ENCODE measurements at regions not wholly inside any gene's neighbourhood (a gene's known extent, or its start where the extent isn't known, plus 50 kb on each side); places are given as distances from the start of the nearest gene placed in this dataset.

DNA sequence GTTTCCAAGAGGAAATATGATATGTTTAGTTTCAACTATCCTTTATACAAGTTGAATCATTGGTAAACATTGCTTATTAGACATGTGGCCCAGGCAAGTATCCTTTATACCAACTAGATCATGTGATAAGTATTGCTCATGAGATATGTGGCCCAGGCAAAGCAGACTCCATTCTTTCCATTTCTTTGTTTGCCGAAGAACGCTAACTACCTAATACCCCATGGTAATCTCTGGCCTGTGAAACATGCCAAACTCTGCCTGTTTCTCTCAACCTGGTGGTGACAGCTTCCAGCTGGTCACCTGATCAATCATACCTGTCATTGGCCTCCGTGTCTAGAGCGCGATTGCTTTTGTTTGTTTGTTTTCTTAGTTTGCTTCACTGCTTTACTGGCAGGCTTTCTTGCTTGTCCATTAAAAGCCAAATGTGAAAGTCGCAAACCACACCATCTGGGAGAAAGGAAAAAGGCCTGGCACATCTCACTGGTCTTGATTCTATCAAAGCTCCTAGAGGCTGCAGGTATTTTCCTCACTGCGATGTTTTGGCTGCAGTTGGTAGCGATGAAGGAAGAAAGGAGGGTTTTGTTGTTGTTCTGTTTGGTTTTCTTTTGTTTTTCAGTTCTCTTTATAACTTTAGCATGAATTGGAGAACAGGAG lies 686.2 kb downstream of the KCNJ2 start:
- peak overlapping the region; percentile 97 for H4K5ac ChIP-seq (ENCODE audit: low read depth, low read length)
- peak overlapping the region; percentile 94 for H3K4ac ChIP-seq (ENCODE audit: low read depth, low read length)
- H2BK15ac ChIP-seq (ENCODE audit: low read depth, low read length): peak overlapping the region; percentile 85; the same call in 1 of the 3 replicates
- TF ChIP-seq MXI1 (IDR thresholded peaks at IDR 0.05; ENCODE audit: borderline replicate concordance, low read depth, low read length) (no peak), RAD21 (IDR thresholded peaks at IDR 0.05; ENCODE audit: low read length) (no peak), RCOR1 (IDR thresholded peaks at IDR 0.05; ENCODE audit: insufficient replicate concordance, low read length) (peak; percentile 78), SMC3 (IDR thresholded peaks at IDR 0.05; ENCODE audit: low read depth, low read length) (no peak), MAFK (IDR thresholded peaks at IDR 0.05; ENCODE audit: low read depth, low read length) (peak; percentile 39), CEBPB (IDR thresholded peaks at IDR 0.05; ENCODE audit: low read depth, low read length) (peak; percentile 53; the same call in 1 of the 2 replicates), BHLHE40 (IDR thresholded peaks at IDR 0.05; ENCODE audit: low read depth, low read length) (peak; percentile 35; the same call in 1 of the 2 replicates)
- TF ChIP-seq, protein P1, sequence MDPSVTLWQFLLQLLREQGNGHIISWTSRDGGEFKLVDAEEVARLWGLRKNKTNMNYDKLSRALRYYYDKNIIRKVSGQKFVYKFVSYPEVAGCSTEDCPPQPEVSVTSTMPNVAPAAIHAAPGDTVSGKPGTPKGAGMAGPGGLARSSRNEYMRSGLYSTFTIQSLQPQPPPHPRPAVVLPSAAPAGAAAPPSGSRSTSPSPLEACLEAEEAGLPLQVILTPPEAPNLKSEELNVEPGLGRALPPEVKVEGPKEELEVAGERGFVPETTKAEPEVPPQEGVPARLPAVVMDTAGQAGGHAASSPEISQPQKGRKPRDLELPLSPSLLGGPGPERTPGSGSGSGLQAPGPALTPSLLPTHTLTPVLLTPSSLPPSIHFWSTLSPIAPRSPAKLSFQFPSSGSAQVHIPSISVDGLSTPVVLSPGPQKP (IDR thresholded peaks at IDR 0.05; ENCODE audit: borderline replicate concordance, low read depth, low read length): no peak
- TF ChIP-seq, protein P2, sequence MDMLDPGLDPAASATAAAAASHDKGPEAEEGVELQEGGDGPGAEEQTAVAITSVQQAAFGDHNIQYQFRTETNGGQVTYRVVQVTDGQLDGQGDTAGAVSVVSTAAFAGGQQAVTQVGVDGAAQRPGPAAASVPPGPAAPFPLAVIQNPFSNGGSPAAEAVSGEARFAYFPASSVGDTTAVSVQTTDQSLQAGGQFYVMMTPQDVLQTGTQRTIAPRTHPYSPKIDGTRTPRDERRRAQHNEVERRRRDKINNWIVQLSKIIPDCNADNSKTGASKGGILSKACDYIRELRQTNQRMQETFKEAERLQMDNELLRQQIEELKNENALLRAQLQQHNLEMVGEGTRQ (IDR thresholded peaks at IDR 0.05; ENCODE audit: low read depth, low read length): peak; percentile 88
- TF ChIP-seq, protein P3, sequence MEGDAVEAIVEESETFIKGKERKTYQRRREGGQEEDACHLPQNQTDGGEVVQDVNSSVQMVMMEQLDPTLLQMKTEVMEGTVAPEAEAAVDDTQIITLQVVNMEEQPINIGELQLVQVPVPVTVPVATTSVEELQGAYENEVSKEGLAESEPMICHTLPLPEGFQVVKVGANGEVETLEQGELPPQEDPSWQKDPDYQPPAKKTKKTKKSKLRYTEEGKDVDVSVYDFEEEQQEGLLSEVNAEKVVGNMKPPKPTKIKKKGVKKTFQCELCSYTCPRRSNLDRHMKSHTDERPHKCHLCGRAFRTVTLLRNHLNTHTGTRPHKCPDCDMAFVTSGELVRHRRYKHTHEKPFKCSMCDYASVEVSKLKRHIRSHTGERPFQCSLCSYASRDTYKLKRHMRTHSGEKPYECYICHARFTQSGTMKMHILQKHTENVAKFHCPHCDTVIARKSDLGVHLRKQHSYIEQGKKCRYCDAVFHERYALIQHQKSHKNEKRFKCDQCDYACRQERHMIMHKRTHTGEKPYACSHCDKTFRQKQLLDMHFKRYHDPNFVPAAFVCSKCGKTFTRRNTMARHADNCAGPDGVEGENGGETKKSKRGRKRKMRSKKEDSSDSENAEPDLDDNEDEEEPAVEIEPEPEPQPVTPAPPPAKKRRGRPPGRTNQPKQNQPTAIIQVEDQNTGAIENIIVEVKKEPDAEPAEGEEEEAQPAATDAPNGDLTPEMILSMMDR (conservative IDR thresholded peaks at IDR 0.05; ENCODE audit: low read depth, low read length): no peak
- no peak overlapping the region for H3K9ac ChIP-seq (ENCODE audit: low read depth, low read length)
- H3K9me1 ChIP-seq (ENCODE audit: insufficient read depth, low read length): 0 out of 2 replicates have a peak, but pooled peaks cover 2% of the 10 kb centered on the region
- no peaks in the 10 kb centered on the region for H3K79me1 ChIP-seq (ENCODE audit: low read depth in 1 of 2, low read length in 2 of 2)
- ATAC-seq (ENCODE audit: low read depth) (peak; percentile 93), DNase-seq (peak; percentile 90)
- H3K36me3 ChIP-seq (ENCODE audit: control insufficient read depth, insufficient read depth, low read length): no peaks in the 10 kb centered on the region
- dilution Hi-C loops (cut with HindIII; ENCODE audit: low sequenced_read_pairs, unreplicated experiment): no loop called here
- H2BK5ac ChIP-seq (ENCODE audit: low read depth, low read length, poor library complexity, severe bottlenecking): peak overlapping the region; percentile 96
- H3K9me3 ChIP-seq (ENCODE audit: control insufficient read depth, insufficient read depth, low read length): no peaks in the 10 kb centered on the region
- H3K4me3 ChIP-seq (ENCODE audit: insufficient read depth, low read depth, low read length): peak overlapping the region; percentile 7; the same call in 1 of the 2 replicates
- H2AK5ac ChIP-seq (ENCODE audit: low read depth, low read length): peak overlapping the region; percentile 41; the same call in 1 of the 2 replicates
- peak overlapping the region; percentile 95 for H3K23ac ChIP-seq (ENCODE audit: low read depth, low read length)
- POLR2A ChIA-PET (ENCODE audit: unreplicated experiment): no interaction called here
- BruUV-seq (replicated peaks): no TSS peak
- H3K4me2 ChIP-seq (ENCODE audit: low read depth, low read length): peak overlapping the region; percentile 71
- peak overlapping the region; percentile 92 for H3K14ac ChIP-seq (replicated peaks; ENCODE audit: low read depth, low read length)
- H3K27me3 ChIP-seq (ENCODE audit: control insufficient read depth, insufficient read depth, low read length): no peaks in the 10 kb centered on the region
- H4K8ac ChIP-seq (ENCODE audit: low read depth in 2 of 2, low read length in 2 of 2): peak overlapping the region; percentile 11 to 95
- peak overlapping the region; percentile 69; the same call in 1 of the 2 replicates for H3K56ac ChIP-seq (ENCODE audit: extremely low read depth, insufficient read depth, low read length)
- peaks cover 6% of the 10 kb centered on the region for H3K4me1 ChIP-seq (ENCODE audit: control insufficient read depth, insufficient read depth, low read length)
- peak overlapping the region; percentile 92 for H4K91ac ChIP-seq (ENCODE audit: insufficient read depth, low read depth, low read length)
- intact Hi-C loops (cut with micrococcal nuclease): no loop called here
- H3K27ac ChIP-seq (ENCODE audit: insufficient read depth, low read length): peak overlapping the region; percentile 82
- CTCF ChIA-PET: no interaction called here
- peak overlapping the region; percentile 92 for H2AFZ ChIP-seq (replicated peaks; ENCODE audit: low read length, poor library complexity)
- H3K18ac ChIP-seq (ENCODE audit: low read depth, low read length): peak overlapping the region; percentile 94
- H2AK9ac ChIP-seq (replicated peaks; ENCODE audit: low read depth, low read length, poor library complexity): peak overlapping the region; percentile 81
- peak overlapping the region; percentile 95 for H2BK20ac ChIP-seq (ENCODE audit: low read depth, low read length)
- no peaks in the 10 kb centered on the region for H4K20me1 ChIP-seq (ENCODE audit: insufficient read depth, low read length)
- H2BK120ac ChIP-seq (ENCODE audit: low read depth, low read length): peak overlapping the region; percentile 94
- WGBS, 2 experiments (ENCODE audit: extremely low coverage in 2 of 2, insufficient read length in 1 of 2): 0% methylated on average over 2 of the region's 8 CpGs; no CpG with 5 or more reads in 1 of the 2 experiments
- in situ Hi-C loops (cut with MboI; ENCODE audit: low sequenced_read_pairs): no loop called here

Measured in IMR-90 (cell line).